HG03159 (cell line): ENCODE measurements at regions not wholly inside any gene's neighbourhood (a gene's known extent, or its start where the extent isn't known, plus 50 kb on each side); places are given as distances from the start of the nearest gene placed in this dataset.
"Not testable (repeated sequence)": the region's sequence is repeated elsewhere in the genome, so short reads cannot be mapped to it uniquely, and the experiment has no call there.

Experiments used
- ATAC-seq: cut with Tn5 transposase; IDR thresholded peaks from one replicate; pipeline ENCODE4 v1.9.1; 2021; ENCODE audit warnings: mild to moderate bottlenecking, moderate library complexity; ENCODE audit not compliant: unreplicated experiment

DNA sequence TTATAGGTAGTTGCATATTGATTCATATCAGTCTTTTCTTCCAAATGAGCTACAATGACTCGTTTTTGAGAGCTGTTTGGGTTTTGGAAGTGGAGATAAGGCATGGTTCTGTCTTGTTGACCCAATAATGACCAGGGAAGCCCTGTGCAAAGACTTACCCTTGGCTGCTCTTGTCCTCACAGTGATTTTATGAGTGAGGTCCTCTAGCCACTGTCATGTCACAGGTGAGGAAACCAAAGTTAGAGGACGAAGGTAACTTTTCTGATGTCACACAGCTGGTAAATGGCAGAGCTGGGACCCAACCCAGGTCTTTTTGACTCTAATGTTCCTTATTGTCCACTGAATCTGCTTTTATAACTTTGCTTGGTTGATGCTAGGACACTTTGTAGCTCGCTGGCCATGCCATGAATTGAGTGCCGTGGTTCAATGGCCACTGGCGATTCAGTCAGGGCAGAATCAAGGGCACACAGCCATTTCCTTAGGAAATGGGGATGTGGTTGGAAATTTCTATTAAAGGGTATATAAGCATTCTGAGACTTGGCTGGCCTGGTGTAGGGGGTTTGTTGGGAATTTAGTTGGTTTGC is 249.1 kb downstream of the GOLGA6L6 start:
- ATAC-seq: not testable (repeated sequence)

DNA sequence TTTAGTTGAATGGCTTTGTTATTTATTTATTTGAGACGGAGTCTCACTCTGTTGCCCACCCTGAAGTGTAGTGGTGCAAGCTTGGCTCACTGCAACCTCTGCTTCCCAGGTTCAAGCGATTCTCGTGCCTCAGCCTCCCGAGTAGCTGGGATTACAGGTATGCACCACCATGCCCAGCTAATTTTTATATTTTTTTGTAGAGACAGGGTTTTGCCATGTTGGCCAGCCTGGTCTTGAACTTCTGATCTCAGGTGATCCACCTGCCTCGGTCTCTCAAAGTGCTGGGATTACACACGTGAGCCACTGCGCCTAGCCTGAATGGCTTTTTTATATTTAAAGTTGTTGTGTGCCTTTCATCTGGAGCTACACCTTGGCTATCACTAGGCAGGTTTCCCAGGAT is 250.0 kb downstream of the GOLGA6L6 start:
- not testable (repeated sequence) for ATAC-seq

DNA sequence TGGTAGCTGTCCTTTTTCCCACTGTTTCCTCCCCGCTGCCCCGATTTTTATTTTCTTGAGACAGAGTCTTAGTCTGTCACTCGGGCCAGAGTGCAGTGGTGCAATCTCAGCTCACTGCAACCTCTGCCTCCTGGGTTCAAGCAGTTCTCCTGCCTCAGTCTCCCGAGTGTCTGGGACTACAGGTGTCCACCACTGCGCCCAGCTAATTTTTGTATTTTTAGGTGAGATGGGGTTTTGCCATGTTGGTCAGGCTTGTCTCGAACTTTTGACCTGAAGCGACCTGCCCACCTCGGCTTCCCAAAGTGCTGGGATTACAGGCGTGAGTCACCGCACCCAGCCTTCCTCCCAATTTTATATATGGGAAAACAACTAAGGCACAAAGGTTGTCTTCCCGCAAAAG is 251.0 kb downstream of the GOLGA6L6 start:
- not testable (repeated sequence) for ATAC-seq

DNA sequence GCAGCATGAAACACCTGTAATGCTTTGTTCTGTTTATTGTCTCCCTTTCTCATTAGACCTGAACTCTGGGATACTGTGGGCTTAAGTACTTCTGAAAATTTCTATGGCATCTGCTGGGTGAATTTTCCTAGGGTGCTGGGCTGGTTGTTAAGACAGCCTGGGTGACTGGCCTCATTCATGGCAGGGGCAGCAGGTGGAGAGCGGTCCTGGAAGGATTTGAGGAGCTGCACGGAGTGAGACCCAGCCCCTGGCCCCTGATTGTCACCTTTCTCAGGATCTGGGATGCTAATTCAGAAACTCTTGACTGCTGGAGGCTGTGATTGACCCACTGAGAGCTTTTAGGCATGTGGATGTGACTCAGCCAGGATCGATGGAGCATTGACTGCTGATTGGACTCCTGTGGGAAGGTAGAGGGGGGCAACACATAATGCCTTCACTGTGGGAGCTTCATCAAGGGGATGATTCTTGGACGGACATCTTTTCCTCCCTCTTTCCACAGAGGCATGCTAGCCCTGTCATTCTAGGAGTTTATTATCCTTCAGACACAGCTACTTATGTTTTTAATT is 252.0 kb downstream of the GOLGA6L6 start:
- ATAC-seq: not testable (repeated sequence)

DNA sequence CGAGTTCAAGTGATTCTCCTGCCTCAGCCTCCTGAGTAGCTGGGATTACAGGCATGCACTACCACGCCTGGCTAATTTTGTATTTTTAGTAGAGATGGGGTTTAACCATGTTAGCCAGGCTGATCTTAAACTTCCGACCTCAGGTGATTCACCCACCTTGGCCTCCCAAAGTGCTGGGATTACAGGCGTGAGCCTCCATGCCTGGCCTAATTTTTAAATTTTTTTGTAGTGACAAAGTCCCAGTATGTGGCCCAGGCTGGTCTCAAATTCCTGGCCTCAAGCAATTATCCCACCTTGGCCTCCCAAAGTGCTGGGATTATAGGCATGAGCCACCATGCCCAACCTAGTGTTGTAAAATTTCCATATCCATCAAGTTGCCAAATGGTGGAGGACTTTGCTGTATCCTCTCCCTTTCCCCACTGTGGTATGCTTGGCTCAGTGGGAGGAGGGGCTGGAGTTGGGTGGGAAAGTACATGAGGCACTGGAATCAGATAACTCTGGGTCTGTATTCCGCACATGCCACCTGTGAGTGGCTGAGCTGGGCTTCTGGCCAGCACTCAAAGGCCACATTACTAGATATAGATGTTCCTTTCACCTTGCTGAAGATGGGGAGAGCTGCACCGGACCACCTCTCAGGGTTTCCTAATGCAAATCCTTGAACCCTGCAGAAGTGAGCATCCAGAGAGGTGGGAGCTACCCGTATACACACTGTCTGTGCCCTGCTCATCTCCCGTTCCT is 252.6 kb downstream of the GOLGA6L6 start:
- not testable (repeated sequence) for ATAC-seq

DNA sequence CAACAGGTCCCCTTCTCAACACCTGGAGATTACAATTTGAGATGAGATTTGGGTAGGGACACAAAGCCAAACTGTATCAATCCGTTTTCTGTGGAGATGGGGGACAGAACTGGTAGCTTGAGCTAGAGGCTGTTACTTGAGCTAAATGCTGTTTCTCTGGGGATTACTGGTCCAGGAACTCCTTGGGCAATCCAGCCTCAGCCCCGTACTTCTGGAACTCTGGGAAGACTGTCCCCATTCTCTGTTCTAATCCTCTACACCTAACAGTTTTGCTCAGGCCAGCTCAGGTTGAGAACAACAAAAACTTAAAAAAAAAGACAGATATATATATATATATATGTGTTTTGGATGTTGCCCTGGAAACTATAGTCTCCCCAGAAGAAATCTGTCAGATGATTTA is 255.0 kb downstream of the GOLGA6L6 start:
- ATAC-seq: not testable (repeated sequence)

DNA sequence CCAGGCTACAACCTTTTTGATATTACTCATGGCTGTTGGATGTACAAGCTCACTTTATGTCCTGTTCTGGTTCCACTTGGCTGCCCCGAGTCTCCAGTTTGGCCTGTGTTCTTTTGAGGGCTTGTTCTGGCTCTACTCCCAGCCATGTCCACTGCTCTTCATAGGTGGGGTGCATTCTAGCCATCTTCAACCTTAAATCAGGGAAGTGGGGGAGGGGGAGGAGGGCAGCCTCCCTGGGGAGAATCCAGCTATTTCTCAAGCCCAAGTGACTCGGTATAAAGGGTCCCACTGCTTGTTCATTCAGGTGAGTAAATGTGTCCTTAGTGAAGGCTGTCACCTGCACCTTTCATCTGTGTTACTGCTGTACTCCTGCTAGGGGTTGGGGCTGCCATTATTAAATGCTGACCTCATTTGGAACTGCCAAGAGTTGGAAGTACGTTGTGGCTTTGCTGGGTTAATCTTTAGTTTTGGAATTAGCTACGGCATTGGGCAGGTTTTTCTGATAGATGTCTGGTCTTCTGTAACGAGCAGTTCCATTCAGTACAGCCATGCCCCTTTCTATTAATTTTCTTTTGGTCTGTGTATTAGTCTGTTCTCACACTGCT is 255.8 kb downstream of the GOLGA6L6 start:
- not testable (repeated sequence) for ATAC-seq

DNA sequence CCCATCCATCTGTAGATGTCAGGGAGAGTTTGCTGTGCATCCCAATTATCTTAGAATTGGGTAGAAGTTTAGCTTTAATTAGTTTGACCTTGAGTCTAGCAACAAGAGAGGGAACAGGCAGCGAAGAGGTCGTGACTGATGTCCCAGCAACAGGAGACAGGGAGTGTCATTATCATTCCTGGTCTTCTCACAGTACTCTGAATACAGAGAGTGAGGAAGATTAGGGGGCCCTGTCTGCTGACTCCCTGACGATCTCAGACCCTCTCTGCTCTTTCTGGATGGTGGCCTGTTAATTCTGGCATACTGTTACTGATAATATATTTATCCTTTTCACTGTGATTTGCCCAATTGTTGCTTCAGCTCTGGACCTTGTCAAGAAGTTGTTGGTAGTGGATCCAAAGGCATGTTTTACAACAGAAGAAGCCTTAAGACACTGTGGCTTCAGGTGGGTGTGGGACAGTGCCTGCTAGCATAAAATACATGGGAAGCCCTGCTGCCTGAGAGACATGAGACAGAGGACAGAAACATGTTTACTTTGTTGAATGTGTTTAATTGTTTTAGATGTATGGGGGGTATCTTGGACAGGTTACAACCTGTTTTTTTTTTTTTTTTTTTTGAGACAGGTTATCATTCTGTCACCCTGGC is 256.6 kb downstream of the GOLGA6L6 start:
- not testable (repeated sequence) for ATAC-seq

DNA sequence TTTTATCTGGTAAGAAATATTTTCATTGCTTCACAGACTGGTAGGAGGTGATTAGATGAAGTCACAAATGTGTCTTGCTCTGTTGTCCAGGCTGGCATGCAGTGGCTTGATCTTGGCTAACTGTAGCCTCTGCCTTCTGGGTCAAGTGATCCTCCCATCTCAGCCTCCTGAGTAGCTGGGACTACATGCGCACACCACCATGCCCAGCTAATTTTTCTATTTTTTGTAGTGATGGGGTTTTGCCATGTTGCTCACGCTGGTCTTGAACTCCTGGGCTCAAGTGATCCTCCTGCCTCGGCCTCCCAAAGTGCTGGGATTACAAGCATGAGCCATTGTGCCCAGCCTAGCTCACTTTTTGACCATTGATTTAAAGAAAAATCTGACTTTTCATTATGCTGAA is 257.9 kb downstream of the GOLGA6L6 start:
- not testable (repeated sequence) for ATAC-seq

DNA sequence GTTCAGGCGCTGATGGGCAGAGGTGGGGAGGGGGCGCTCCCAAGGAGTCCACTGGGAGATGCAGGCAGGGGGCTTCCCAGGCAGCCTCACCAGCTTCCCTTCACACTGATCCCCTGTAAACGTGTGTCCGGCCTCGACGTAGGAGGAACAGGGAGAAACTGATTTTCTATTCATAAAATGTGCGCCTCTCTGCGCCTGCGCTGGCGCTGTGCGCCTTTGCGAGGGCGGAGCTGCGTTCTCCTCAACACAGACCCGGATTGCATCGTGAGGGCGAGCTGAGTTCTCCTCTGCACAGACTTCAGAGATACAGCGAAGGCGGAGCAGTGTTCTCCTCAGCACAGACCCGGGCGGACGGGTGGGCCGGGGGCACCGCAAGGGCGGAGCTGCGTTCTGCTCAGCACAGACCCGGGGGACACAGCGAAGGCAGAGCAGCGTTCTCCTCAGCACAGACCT is 259.1 kb downstream of the GOLGA6L6 start:
- not testable (repeated sequence) for ATAC-seq

DNA sequence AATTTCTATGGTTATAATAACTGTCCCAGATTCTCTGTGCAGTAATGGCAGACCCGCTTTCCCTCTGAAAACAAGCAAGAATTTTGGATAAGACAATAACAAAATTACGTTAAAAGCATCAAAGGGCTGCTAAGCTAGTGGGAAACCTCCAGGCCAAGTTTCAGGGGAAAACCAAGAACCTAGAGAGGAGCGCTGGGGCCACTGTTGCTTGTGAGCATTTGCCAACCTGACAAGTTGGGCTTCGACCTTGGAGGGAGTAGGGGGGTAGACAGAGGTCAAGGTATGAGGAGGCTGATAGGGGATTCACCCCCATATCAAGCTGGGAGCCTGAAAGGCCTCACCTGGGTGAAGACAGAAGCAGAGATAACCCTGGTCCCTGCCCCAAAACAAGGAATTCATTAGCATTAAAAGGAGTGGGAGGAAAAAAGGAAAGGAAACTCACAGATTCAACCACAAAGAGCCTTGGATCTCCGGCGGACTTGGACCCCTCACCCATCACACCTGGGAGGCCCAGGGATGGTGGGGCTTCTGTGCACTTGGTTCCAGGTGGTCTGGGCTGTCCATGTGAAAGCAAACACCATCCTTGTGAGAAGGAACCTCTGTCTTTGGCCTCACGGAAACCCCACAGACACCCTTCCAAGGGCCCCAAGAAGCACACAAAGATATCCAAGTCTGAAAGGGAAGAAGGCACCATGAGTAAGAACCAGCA is 259.9 kb downstream of the GOLGA6L6 start:
- ATAC-seq: not testable (repeated sequence)

DNA sequence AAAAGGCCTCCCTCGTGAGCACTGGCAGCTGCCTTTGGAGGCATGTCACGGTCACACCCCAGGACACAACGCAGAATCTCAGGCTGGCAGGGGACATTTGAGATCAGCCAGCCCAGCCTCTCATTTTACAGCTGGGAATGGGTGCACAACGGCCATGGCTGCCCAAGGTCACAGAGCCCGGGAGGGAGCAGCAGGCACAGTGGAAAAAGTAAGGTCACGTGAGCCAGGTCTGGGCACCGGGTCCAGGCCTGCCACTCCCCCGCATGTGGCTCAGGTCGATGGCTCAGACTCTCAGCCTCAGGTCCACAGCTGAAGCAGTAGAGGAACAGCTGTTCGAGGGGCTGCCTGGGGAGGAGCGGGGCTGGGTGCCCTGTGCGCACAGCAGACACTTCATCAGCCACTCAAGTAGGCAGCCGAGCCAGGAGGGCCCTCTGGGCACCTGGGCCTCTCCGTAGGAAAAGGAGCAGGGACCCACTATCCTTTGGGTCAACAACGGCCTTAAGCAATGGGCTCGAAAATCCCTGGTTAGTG is 260.6 kb downstream of the GOLGA6L6 start:
- no peak for ATAC-seq

DNA sequence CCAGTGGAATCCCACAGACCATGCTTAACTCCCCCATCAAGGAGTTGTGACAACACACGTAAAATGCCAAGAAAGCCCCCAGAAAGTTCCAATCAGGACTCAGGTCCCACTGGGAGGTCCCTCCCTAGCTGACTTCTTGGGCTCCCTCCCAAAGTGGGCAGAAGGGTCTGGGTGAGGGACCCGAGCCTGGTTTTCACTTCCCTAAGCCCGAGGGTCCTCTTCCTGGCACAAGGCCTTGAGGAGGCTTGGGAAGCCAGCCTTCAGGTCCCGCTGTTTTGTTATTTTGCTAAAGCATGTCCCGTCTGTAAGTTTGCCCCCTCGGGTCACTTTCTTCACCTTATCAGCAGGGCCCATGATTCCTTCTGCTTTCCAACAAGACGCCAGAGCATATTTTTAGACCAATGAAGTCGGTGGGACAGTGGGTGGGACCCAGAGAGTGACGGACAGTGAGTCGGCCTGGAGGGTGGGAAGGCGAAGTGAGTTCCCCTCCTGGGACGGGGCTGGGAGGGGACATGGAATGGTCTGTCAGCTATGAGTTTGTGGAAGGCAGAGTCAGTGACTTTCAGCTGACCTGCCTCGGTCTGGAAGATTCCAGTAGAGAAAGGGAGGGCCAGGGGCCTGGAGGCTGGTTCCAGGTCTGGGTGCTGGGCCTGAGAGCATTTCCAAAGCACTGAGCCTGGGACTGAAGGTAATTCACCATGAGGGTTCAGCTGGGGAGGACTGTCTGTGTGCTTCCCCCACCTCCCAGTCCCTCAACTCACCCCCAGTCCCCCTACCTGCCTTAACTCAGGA is 261.3 kb downstream of the GOLGA6L6 start:
- ATAC-seq: not testable (repeated sequence)

DNA sequence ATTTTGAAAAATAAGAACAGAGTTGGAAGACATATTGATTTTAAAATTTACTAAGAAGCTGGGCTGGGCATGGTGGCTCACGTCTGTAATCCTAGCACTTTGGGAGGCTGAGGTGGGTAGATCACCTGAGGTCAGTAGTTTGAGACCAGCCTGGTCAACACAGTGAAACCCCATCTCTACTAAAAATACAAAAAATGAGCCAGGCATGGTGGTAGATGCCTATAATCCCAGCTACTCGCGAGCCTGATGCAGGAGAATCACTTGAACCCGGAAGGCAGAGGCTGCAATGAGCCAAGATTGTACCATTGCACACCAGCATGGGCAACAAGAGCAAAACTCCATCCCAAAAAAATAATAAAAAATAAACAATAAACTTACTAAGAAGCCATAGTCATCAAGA is 262.5 kb downstream of the GOLGA6L6 start:
- ATAC-seq: not testable (repeated sequence)

DNA sequence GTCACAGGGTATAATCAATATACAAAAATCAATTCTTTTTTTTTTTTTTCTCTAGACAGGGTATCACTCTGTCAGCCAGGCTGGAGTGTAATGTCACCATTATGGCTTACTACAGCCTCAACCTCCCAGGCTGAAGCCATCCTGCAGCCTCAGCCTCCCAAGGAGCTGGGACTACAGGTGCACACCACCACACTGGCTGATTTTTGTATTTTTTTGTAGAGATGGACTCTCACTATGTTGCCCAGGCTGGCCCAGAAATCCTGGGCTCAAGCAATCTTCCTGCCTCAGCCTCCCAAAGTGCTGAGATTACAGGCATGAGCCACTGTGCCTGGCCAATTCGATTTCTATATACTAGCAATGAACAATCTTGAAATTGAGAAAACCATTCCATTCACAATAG is 263.2 kb downstream of the GOLGA6L6 start:
- not testable (repeated sequence) for ATAC-seq

DNA sequence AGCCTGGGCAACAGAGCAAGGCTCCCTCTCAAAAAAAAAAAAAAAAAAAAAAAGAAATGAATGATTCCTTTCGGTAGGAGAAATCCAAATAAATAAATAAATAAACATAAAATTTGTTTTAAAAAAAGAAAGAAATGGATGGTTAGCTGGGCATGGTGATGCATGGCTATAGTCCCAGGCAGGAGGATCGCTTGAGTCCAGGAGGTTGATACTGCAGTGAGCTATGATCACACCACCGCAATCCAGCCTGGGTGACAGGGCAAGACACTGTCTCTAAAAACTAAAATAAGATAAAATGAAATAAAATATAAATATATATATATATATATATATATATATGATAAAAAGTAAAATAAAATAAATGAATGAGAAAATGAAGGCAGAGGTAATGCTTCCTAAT is 264.1 kb downstream of the GOLGA6L6 start:
- ATAC-seq: not testable (repeated sequence)

DNA sequence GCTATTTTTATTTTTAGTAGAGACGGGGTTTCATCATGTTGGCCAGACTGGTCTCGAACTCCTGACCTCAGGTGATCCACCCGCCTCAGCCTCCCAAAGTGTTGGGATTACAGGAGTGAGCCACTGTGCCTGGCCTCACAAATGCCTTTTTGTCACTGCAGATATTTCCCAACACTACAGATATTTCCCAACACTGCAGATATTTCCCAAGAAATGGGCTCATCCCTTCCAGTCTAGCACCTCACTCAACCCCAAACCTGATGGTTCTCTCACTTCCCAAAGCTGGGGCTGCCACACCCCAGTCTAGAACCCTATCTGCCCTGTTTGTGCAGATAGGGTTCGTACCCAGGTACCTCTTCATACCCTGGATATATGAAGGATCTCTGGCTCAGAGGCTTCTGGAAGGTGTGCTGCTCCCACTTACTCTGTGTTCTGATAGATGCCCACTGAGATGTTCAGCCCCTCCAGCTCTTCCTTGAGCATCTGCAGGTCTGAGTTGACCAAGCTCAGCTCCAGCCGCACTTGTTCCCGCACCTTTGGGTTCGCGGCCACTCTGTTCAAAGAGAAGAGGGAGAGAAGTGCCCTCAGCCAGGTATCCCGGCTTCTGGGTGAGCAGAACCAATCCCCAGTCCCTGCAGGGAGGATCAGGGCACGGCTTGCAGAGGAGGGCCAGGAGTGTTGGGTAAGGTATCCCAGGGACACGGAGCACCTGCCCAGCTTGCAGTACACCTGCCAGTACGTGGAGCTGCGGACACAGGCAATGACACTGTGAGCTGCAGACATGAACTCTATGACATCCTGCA is 265.1 kb downstream of the GOLGA6L6 start:
- ATAC-seq: not testable (repeated sequence)

DNA sequence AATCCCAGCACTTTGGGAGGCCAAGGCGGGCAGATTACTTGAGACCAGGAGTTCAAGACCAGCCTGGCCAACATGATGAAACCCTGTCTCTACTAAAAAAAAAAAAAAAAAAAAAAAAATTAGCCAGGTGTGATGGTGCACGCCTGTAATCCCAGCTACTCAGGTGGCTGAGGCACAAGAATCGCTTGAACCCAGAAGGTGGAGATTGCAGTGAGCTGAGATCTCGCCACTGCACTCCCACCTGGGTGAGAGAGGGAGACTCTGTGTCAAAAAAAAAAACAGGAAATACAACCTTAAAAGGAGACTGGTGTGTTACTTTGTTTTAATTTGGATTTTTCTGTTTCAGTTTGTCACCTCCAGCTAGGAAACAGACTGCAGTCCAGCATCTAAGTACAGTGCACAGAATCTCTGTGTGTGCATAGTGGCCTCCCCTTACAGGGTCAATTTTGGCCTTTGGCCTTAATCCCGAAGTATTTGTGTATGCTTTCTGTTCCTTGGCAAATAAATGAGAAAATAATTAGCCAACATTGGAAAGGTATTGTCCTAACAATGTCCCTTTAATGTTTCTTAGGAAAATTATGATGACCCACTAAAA is 266.1 kb downstream of the GOLGA6L6 start:
- ATAC-seq: not testable (repeated sequence)
